ENCODE measurements at regions not wholly inside any gene's neighbourhood (a gene's known extent, or its start where the extent isn't known, plus 50 kb on each side); places are given as distances from the start of the nearest gene placed in this dataset.

DNA sequence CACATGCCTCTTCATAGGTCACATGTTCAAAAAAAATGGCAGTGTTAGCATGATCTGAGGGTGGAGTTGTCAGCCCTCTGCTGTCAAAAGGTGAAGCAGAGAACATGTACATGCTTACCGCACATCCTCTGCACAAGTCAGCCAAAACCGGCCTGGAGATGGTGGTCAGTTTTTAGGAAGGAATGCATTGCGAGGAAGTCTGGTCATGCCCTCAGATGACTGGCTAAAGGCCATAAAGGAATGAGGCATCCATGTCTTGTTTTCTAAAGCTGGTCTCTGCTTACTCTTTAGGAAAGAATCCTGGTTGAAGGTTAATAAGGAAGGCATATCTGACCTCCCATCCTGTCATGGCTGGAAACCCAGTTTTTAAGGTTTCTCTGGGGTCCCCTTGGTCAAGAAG is 292.0 kb upstream of the CCDC54 start:
- TF ChIP-seq, protein P1, sequence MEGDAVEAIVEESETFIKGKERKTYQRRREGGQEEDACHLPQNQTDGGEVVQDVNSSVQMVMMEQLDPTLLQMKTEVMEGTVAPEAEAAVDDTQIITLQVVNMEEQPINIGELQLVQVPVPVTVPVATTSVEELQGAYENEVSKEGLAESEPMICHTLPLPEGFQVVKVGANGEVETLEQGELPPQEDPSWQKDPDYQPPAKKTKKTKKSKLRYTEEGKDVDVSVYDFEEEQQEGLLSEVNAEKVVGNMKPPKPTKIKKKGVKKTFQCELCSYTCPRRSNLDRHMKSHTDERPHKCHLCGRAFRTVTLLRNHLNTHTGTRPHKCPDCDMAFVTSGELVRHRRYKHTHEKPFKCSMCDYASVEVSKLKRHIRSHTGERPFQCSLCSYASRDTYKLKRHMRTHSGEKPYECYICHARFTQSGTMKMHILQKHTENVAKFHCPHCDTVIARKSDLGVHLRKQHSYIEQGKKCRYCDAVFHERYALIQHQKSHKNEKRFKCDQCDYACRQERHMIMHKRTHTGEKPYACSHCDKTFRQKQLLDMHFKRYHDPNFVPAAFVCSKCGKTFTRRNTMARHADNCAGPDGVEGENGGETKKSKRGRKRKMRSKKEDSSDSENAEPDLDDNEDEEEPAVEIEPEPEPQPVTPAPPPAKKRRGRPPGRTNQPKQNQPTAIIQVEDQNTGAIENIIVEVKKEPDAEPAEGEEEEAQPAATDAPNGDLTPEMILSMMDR (IDR thresholded peaks at IDR 0.05) = no peak
- intact Hi-C loops (cut with DNase I) = no loop called here
- 89 to 96% methylated on average over 3 of the region's 3 CpGs for WGBS, 2 donors
- no peak for FAIRE-seq
- H3K4me1 ChIP-seq = no peaks in the 10 kb centered on the region
- no peak overlapping the region for H3K27ac ChIP-seq
- H3K9me3 ChIP-seq = no peaks in the 10 kb centered on the region
- ATAC-seq = no peak
- H3K4me3 ChIP-seq = no peak overlapping the region
- no peaks in the 10 kb centered on the region for H3K36me3 ChIP-seq
- no peak for DNase-seq
- H3K27me3 ChIP-seq = no peaks in the 10 kb centered on the region

DNA sequence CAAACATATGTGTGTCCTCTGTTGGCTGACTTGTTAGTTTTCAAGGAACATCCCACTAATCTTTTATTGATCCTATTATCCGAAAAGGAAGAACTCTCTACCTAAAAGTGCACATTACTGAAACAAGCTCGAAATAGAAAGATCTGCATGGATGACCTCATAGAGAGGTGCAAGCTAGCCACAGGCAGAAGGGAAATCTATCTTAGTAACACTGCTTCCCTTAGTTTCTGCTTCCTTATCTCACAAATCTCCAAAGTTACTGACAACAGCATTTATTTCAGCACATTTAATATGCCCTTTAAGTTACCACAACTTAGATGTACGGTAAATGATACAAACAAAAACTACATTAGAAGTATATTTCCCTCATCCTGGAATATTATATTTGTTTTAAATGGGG is 285.1 kb upstream of the CCDC54 start:
- DNase-seq = no peak
- H3K36me3 ChIP-seq = no peaks in the 10 kb centered on the region
- no peak for ATAC-seq
- H3K27me3 ChIP-seq = no peaks in the 10 kb centered on the region
- FAIRE-seq = no peak
- WGBS, 2 donors = 48 to 55% methylated on average over 3 of the region's 3 CpGs
- no peaks in the 10 kb centered on the region for H3K4me1 ChIP-seq
- no peak overlapping the region for H3K4me3 ChIP-seq
- H3K9me3 ChIP-seq = no peaks in the 10 kb centered on the region
- intact Hi-C loops (cut with DNase I) = no loop called here
- TF ChIP-seq, protein P1 (IDR thresholded peaks at IDR 0.05) = no peak
- H3K27ac ChIP-seq = no peak overlapping the region

GRCh38 chr3:107098864-107099263 is 278.4 kb upstream of the CCDC54 start:
- H3K27me3 ChIP-seq = no peaks in the 10 kb centered on the region
- TF ChIP-seq, protein P1 (IDR thresholded peaks at IDR 0.05) = no peak
- no peak overlapping the region for H3K27ac ChIP-seq
- no peak overlapping the region for H3K4me3 ChIP-seq
- no peaks in the 10 kb centered on the region for H3K9me3 ChIP-seq
- no peak for ATAC-seq
- H3K4me1 ChIP-seq = no peaks in the 10 kb centered on the region
- intact Hi-C loops (cut with DNase I) = no loop called here
- no peak for FAIRE-seq
- no peak for DNase-seq
- H3K36me3 ChIP-seq = no peaks in the 10 kb centered on the region

DNA sequence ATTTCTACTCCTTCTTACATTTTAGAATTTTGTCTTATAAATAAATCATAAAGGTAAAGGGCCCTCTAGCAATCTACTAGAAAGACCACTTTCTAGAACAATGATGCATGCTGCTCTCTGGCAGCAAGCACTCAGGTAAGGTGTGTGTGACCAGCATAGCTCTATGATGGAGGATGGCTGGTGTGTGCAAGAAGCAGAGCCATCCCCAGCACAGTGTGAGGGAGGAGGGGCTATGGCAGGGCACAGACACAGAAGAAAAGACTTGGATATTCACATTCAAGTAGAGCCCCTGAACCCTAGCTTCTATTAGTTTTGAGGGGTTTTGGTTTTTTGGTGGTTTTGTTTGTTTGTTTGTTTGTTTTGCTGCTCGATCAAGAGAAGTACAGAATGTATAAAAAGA is 277.1 kb upstream of the CCDC54 start:
- FAIRE-seq (no peak), DNase-seq (no peak), ATAC-seq (no peak)
- 39 to 48% methylated on average over 1 of the region's 1 CpG for WGBS, 2 donors
- intact Hi-C loops (cut with DNase I) = no loop called here
- Histone ChIP-seq H3K36me3 (no peaks in the 10 kb centered on the region), H3K4me3 (no peak overlapping the region), H3K27ac (no peak overlapping the region), H3K9me3 (no peaks in the 10 kb centered on the region), H3K4me1 (no peaks in the 10 kb centered on the region), H3K27me3 (no peaks in the 10 kb centered on the region)
- TF ChIP-seq, protein P1 (IDR thresholded peaks at IDR 0.05) = no peak

DNA sequence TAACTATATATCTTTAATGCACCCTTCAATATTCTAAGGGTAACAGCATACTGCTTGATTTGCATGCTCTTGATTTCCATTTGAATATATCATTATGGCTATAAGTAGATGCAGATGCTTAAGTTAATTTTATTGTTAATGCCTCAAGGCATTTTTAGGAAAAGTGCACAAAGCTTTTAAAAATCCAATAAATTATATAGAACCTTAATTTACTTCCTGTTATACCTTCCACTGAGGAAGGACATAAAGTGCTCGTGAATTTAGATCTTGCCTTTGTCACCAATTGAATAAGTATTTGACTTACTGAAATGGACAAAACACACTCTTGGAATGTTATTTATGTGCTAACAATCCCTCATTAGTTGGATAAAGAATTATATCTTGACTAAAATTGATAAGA is 276.7 kb upstream of the CCDC54 start:
- ATAC-seq = no peak
- FAIRE-seq = no peak
- no peaks in the 10 kb centered on the region for H3K27me3 ChIP-seq
- H3K36me3 ChIP-seq = no peaks in the 10 kb centered on the region
- no peak overlapping the region for H3K27ac ChIP-seq
- H3K4me3 ChIP-seq = no peak overlapping the region
- H3K9me3 ChIP-seq = no peaks in the 10 kb centered on the region
- H3K4me1 ChIP-seq = no peaks in the 10 kb centered on the region
- intact Hi-C loops (cut with DNase I) = no loop called here
- DNase-seq = no peak
- WGBS, 2 donors = 32 to 40% methylated on average over 1 of the region's 1 CpG
- TF ChIP-seq, protein P1 (IDR thresholded peaks at IDR 0.05) = no peak

Measured in pancreas (tissue), 10 donors.